NCI-H226 (cell line): ENCODE measurements at regions not wholly inside any gene's neighbourhood (a gene's known extent, or its start where the extent isn't known, plus 50 kb on each side); places are given as distances from the start of the nearest gene placed in this dataset.

Experiments
- DNase-seq: peaks from one replicate; pipeline ENCODE4 v3.0.0-alpha.2; 2015

DNA sequence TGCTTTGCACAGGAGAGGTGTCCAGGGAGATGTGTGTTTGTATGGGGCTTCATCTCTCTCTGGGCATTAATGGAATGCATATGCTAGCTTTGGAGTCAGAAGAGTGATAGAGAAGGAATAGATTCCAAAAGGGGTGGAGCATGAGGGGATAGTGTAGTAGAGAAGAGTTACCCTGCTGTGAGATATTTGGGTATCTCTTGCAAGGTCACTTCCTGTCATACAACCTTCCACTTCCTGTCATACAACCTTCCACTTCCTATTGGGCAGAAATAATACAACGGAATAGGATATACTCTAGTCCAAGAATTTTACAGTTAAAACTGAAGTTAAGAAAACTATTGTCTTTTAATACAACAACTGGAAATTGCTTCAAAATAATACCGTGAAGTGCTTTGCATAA is 351.8 kb upstream of the FMN2 start:
- DNase-seq = no peak

DNA sequence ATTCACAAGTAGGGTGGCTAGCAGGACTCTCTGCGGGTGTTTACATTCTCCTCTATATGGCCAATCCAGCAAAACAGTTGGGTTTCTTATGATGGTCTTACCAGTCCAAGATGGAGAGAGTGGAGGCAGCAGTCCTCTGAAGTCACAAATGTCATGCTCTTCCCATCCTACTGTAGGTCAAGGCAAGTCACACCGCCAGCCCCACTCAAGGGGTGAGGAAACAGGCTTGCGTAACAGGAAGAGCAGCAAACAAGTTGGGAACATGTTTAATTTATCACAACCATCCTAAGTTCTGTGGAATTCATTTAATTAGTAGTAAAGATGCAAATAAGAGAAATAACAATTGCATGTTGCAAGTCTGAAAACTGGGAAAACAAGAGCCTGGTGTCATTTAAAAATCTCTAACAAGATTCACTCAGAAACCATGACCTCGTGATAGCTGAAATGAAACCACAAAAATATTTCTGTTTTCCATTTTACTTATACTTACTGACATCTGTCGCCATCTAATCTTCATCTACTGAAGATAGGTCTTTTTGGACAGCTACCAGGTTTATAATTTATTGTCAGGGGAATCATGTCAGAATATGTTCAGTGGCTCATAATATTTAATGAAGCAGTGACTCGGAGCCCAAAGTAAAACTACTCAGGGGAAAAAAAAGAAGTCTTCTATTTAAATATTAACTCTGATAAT is 349.1 kb upstream of the FMN2 start:
- no peak for DNase-seq

DNA sequence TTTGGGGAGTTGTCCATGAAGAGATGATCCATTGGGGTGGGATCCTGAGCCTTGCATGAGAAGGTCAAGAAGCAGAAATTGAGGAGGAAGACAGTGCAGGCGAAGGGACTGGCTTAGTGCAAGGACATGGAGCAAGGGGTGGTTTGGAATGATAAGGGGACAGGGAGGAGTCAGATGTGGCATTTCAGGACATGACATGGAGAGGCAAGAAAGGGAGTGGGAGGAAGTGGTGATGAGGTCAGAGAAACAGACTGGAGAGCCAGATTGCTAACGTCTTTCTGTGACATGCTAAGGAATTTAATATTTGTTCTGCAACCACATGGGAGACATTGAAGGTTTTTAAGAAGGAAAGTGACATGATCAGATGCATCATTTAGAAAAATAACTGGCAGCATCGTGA is 346.8 kb upstream of the FMN2 start:
- DNase-seq = no peak

DNA sequence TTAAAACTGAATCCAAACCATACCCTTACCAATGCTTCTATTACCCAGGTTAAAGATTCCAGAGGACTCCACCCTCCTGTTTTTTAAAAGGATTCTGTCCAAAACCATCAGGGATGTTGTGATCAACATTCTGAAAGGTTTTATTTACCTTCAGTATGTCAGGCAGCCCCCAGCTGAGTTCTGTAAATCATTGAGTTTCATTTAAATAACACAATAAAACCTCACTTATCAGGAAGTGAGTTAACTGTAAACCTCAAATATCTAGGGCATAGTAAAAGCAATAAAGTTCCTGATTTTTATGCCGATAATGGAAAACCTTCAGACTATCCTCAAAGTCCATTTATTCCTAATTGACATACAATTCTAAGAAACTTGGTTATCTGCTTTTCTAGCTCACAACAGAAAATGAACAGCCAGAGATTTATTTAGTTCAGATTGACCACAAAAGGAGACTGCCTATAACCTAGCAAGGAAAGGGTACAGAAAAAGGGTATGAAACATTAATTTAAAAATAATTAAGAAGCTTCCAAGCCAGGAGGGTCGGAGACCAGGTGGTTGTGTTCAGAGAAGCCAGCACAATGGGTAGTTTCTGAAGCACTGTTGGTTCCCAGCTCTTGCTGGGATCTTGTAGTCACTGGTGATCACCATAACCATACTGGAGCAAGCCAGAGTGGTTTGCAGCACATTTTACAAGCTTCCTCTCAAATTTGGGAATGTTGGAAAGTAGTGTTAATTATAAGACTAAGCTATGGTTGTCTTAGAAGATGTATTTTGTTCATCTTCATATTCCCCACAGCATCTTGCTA is 336.4 kb upstream of the FMN2 start:
- DNase-seq = no peak

DNA sequence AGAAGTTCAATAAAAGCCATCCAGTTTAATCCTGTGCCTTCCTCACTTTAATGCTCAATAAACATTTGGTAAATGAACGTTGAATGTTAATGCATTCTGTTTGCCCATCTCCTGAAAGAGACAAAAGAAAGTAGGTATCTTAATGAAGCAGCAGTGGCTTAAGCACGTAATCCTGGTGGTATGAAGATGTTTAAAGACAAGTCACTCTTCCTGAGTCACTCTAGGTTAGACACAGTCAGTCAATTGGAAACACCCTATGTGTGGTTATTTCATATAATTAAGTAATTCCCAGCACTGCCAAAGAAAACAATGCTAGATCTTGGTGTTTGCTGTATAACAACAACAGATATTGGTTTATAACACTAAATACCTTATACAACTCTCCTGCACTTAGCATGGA is 334.0 kb upstream of the FMN2 start:
- no peak for DNase-seq

DNA sequence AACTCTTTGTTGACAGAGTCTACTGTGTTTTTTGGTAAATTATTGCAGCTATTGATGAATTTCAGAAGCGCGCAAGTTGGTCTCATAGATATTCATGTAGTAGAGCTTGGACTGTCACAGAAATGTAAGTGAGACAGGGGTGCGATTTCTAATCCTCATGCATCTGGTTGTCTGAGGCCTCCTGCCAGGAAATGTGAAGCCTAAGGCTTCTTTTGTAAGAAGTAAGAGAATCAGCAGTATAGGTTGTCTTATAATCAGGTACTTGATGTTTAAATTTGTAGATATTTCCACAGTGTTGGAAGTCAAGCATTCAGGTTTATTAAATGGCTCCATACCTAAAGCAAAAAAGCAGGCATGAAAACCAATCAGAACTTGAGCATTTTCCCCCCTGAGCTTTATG is 332.9 kb upstream of the FMN2 start:
- no peak for DNase-seq

DNA sequence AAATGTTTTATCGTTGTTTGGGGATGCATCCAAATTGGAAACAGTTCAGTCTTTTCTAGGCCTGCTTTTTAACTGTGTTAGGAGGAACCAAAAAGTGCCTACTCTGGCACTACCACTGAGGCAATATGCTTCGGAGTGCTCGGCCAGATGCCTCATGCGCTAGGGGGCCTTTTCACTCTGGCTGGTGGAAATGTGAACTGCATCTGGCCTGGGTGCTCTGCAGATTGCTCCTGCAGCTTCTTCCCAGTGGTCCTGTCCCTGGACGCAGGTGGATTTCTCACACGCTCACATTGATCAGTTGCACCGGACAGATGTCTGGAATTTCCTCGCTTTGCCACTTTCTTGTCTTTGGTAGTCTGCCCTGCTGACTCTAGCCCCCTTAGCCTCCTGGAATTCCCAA is 330.2 kb upstream of the FMN2 start:
- no peak for DNase-seq

DNA sequence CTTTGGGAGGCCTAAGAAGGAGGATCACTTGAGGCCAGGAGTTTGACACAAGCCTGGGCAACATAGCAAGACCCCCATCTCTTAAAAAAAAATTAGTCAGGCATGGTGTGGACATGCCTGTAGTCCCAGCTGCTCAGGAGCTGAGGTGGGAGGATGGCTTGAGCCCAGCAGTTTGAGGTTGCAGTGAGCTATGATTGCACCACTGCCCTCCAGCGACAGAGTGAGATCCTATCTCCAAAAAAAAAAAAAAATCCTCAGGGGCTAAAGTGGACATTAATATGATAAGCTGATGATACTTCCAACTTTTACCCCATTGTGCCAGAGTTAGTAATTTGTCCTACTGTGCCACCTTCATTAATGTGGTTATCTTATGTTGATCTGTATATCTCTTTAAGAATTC is 327.8 kb upstream of the FMN2 start:
- no peak for DNase-seq

DNA sequence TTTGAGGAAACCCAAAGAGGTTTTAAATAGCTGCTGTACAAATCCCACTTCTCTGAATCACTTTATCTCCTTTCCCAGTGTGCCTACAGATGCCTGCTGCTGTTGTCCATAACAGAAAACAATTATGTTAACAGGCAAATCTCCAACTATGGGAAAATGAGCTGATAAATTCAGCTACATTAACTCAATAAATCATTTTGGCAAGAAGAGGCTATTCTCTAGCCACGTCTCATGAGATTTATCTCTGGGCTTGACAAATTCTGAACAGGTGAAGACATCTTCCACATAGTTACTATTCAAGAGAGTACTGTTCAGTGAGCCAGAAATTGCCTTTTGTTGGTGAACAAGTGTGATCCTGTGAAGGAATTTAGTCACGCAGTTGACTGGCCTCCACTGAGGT is 327.1 kb upstream of the FMN2 start:
- no peak for DNase-seq

DNA sequence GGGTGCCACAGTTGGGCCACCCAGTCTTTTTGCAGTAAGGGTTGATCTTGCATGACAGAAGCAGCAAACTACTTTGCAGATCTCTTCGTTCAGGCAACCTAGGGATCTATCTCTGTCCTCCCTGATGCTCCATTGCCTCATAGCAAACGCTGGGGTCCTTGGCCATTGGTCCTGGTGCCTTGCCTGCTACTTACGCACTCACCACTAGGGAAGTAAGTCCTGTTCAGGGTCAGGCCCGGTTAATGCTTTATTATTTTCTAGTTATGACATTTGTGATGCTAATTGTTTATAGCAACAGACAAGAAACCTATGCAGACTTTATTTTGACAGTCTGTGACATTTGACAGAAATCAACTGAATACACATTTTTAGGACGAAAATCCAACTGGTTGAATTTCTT is 326.5 kb upstream of the FMN2 start:
- no peak for DNase-seq

DNA sequence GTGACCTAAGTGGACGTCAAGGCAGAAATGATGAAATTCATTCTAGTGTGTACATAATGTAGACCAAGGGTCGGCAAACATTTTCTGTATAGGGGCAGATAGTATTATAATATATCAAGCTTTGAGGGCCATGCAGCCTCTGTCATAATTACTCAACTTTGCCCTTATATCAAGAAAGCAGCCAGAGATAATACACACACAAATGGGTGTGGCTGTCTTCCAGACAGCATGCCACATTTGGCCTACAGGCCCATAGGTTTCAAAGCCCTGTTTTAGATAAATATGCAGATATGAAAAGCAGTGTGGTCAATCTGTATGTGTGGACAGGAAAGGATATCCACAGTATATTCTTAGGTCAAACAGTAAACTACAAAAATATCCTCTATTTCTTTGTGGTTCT is 320.1 kb upstream of the FMN2 start:
- no peak for DNase-seq

DNA sequence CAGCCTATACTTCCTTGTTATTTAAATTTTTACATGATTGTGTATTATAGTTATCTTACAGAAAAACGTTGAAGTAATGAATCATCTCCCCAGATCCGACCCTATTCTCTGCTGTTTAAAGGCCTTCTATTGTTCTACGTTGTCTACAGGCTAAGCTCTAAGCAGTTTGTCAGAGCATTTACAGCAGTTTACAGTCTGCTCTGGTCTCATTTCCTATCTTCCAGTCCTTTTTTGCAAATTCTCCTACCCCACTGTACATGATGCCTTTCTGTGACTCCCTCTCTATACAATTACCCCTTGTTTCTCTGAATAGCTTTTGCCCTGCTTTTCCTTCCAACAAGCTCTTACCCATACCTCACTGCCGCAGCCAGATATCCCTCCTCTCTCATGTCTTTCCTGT is 319.2 kb upstream of the FMN2 start:
- DNase-seq = no peak

DNA sequence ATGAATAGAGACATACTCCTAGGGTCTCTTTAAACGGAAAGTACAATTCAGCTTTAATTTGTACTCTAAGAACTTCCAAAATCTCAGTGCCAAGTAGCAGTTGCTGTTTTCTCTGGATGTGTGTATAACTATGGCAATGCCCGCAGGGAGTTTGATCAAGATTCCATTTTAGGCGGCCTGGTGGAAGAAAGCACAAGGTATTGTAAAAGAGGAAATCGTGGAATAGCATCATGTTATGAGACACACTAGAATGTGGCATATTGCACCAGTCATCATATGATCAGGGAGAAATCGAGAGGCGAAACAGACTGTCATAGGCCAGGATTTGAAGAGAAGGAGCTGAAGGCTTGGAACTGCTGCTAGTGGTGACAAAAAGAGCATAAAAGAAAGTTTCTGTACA is 316.2 kb upstream of the FMN2 start:
- no peak for DNase-seq

DNA sequence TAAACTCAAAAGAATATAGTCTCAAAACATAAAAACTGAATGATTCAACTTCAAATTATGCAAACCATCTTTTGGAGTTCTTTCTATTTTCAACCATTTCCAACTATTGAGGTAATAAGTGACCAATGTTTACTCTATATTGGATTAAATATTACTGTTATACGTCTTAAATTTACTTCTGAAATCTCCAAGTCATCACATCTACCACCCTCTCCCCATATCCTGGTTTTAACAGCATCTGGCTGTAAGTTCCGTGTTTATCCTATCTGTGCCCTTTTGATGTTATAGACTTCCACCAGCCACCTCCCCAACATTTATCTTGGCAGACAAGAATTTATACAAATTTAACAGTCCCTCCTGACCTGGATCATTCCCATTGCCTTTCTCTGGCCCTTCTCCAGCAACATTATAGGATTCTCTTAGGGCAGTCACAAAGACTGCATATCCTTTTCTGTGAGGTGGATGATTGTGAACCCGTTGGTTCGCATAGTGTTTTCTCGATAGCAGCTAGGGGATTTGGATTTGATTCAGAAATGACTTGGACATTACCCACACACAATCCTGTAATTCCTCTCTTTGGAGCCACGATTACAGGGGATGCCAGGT is 313.4 kb upstream of the FMN2 start:
- no peak for DNase-seq

DNA sequence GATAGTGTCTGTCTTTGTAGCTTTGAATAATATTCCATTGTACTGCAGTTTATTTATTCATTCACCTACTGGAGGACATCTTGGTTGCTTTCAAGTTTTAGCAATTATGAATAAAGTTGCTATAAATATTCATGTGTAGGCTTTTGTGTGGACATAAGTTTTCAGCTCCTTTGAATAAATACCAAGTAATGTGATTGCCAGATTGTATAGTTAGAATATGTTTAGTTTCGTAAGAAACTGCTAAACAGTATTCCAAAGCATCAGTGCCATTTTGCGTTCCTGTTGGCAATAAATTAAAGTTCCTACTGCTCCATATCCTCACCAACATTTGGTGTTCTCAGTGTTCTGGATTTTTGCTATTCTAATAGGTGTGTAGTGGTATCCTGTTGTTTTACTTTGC is 311.7 kb upstream of the FMN2 start:
- DNase-seq = no peak

DNA sequence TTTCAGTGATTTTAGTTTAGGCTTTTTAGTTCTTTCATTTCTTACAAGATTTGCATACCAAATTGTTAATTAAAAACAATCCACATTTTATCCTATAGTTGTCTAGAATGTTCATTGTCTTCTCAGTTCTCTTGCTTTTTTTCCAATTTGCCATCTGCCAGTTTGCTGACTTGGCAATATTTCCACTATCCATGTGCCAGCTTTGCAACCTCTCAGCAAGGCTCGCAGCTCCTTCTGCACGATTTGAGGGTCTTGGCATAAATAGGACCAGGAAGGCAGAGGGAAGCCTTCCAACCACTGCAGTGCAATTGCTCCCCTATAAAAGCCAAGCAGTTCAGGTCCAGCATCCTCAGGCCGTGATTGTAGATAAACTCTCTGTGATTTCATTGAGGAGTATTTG is 306.8 kb upstream of the FMN2 start:
- no peak for DNase-seq

DNA sequence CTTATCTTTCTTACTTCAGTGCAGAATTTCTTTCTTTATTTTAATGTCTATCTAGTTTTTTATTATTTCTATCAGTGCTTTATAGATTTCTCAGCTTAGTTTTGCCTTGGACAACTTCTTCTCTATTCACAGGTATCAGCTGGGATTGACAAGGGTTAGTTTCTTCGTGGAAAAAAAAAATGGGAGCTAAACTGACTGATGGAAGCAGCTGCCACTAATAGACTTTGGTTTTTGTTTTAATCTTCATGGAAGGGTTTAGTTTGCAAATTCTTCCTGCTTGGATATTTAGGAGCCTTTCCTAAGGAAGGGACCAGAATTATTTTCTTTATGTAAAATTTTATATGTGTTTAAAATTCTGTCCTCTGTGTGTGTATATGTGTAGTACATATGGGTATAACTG is 306.1 kb upstream of the FMN2 start:
- no peak for DNase-seq

DNA sequence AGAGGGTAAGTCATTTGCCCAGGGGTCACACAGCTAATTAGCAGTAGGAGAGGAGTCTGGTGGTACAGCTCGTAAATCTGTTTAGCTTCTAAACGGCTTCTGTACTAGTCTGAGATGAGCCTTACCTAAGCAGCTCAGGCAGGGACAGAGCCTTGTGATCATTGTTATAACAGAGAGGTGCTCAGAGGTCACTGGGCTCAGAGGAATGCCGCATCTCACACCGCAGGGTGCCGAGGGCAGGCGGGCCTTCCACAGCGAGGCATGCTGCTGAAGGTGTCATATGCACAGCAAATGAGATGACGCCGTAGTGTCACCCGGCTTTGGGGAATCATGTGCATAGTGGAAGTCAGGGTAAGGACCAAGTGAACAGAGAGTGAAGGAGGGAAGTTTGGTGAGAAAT is 305.2 kb upstream of the FMN2 start:
- no peak for DNase-seq

DNA sequence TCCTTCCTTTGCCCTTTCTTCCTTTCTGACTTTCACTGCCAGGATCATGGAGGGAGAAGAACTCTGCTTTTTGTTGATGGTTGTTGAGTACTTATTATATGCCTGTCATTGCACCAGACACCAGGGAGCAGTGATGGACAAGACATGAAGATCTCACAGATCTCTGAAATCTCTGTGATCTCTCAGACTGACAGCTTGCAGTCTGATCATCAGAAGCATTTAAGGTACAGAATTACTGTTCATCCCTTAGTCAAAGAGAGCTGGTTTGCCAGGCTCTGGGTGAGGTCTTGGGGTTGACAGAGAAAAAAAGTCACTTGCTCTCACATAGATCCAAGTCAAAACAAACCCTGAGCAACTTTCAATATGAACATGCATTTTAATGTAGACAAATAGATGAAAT is 299.5 kb upstream of the FMN2 start:
- no peak for DNase-seq

DNA sequence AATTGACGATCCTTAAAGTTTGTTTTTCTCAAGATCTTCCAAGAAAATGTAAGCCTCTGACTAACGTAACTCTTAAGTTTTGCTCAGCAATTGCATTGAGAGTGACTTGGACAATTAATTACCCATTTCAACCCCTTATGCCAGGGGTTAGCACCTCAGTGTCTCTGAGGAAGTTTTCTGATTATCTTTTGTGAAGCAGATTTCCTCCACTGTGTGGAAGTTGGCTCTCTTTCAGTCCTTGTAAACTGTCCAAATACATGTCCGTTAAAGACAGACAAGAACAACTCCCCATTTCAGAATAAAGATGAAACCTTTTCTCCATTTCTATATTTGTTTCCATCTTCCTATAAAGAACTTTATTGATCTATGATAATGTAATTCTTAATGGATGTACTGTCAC is 296.4 kb upstream of the FMN2 start:
- no peak for DNase-seq

DNA sequence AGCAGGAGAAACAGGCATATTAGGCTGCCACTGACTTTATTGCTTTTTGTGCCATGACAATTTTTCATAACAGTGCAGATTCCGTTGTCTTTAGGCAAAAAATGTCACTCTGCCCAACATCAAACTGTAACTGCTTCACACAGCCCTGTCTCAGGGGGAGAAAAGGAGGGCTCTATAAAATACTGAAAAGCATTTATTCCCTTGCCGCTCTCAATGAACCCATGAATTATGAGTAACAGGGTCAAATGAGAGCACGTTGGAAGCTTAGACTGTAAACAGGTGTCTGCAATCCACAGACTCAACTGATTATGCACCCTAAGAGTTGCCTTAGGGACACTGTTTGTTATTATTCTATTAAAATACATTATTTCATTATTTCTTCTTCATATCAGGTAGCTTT is 292.1 kb upstream of the FMN2 start:
- no peak for DNase-seq

DNA sequence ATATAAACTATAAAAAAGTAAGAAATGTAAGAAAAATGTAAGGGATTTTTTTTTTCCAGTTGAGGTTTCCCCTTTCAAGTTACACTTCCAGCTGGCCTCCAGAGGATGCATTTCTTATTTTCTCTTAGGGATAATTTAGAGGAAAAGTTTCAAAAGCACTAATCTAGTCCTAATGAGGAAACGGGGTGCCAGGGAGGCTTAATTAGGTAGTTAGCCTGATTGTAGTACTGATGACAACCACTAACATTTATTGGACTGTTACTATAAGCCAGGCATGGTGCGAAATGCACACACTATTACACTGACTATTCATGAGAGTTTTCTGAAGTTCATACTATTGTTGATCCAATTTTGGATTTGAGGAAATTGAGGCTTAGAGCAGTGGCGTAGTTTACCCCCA is 290.8 kb upstream of the FMN2 start:
- DNase-seq = no peak

DNA sequence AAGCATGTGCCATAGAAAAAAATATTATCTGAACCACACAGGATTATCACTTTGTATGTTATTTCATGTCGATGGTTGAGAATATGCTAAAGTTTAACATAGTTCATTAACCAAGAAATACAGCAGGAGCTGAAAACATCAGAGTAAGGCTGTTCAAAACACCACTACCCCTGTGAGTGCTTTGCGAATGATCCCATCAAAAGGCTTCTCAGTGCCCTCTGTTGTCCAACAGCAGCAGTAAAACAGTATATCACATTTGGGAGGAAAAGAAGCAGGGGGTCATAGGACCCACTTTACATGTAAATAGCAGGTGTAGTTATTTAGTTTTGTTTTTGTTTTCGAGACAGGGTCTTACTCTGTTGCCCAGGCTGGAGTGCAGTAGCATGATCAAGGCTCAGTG is 289.4 kb upstream of the FMN2 start:
- no peak for DNase-seq

DNA sequence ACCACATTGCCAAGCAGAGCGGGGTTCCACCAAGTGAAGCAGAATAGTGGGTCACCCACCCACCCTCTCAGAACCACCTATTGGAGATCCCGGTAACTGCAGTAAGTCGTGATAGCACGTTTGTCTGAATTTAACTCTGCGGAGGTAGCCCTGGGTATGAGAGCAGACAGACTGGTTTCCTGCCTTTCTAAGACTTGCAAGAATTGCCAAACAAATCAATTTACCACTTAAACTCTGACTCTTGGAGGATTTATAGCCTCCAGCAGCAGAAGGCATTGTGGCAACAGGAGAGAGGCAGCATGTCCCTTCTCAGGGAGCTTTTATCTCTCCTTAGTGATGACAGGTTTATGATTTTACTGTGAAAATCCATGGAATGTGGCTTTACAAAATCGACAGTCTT is 287.9 kb upstream of the FMN2 start:
- no peak for DNase-seq

DNA sequence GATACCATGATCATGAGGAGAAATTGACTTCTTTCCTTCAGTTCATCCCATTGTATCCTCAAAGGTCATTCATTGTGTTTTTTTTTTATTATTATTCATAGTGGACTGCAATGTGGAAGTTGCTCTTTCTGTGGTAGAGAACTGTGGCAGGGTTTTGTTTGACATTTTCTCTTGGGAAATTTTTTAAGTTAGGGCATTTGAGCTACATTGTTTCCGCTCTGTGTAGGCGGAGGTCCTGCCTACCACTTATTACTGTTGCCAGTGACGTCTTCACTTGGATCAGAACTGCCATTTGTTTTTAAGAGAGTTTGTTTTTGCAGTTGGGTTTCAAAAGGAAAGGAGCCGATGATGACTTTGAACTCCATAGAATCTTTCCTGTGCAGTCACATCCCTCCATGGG is 287.4 kb upstream of the FMN2 start:
- DNase-seq = no peak
